Erythroblast (primary cell): ENCODE measurements at regions not wholly inside any gene's neighbourhood (a gene's known extent, or its start where the extent isn't known, plus 50 kb on each side); places are given as distances from the start of the nearest gene placed in this dataset.

Experiments used
- DNase-seq, 2 experiments: peaks; one replicate each; lab custom pipeline; 2025; lab: John Stamatoyannopoulos, UW
- GATA1 ChIP-seq: IDR thresholded peaks from 2 replicates; pipeline ENCODE4 v1.6.1; 2011; ENCODE audit warnings: low read depth, mild to moderate bottlenecking, control low read depth, low read length, moderate library complexity
- POLR2A ChIP-seq: IDR thresholded peaks from 2 replicates; pipeline ENCODE4 v1.6.1; 2011; ENCODE audit warnings: mild to moderate bottlenecking, low read length

GRCh38 chr5:173763410-173763809 lies 124.7 kb upstream of the CPEB4 start:
- TF ChIP-seq POLR2A (no peak), GATA1 (no peak)
- no peak for DNase-seq

- TF ChIP-seq POLR2A (peak; percentile 2), GATA1 (no peak)
- peak; percentile 81 to 93 for DNase-seq
Measured at GRCh38 chr5:173764332-173765028, 123.7 kb upstream of the CPEB4 start.

GRCh38 chr5:173765029-173765644 lies 123.0 kb upstream of the CPEB4 start:
- DNase-seq, result peak in 1 of 2 experiments; percentile 51
- TF ChIP-seq POLR2A (no peak), GATA1 (no peak)

- DNase-seq, result no peak
- TF ChIP-seq POLR2A, result no peak
- no peak for TF ChIP-seq GATA1
Measured at GRCh38 chr5:173765661-173766060, 122.5 kb upstream of the CPEB4 start.

- DNase-seq, result no peak
- TF ChIP-seq POLR2A, result no peak
Measured at GRCh38 chr5:173767574-173768266, 120.4 kb upstream of the CPEB4 start.

GRCh38 chr5:173768267-173768806 lies 119.8 kb upstream of the CPEB4 start:
- DNase-seq, result no peak
- TF ChIP-seq POLR2A (no peak), GATA1 (no peak)

- TF ChIP-seq GATA1, result no peak
- TF ChIP-seq POLR2A, result no peak
- no peak for DNase-seq
Measured at GRCh38 chr5:173768891-173769290, 119.3 kb upstream of the CPEB4 start.

- TF ChIP-seq GATA1, result no peak
- TF ChIP-seq POLR2A, result no peak
- DNase-seq, result no peak
Measured at GRCh38 chr5:173770637-173771036, 117.5 kb upstream of the CPEB4 start.

GRCh38 chr5:173771121-173771724 lies 116.9 kb upstream of the CPEB4 start:
- DNase-seq, result no peak
- no peak for TF ChIP-seq POLR2A
- TF ChIP-seq GATA1, result no peak

GRCh38 chr5:173771725-173772383 lies 116.3 kb upstream of the CPEB4 start:
- DNase-seq, result no peak
- no peak for TF ChIP-seq POLR2A
- TF ChIP-seq GATA1, result no peak

- TF ChIP-seq POLR2A (peak; percentile 22), GATA1 (no peak)
- peak; percentile 88 to 89 for DNase-seq
Measured at GRCh38 chr5:173772384-173773059, 115.6 kb upstream of the CPEB4 start.

- DNase-seq, result peak; percentile 47 to 66
Measured at GRCh38 chr5:173774271-173774761, 113.8 kb upstream of the CPEB4 start.

More at GRCh38 chr5:173774271-173774761, 113.8 kb upstream of the CPEB4 start:
- TF ChIP-seq GATA1 (no peak), POLR2A (no peak)
